Calu3 (cell line): ENCODE measurements at regions not wholly inside any gene's neighbourhood (a gene's known extent, or its start where the extent isn't known, plus 50 kb on each side); places are given as distances from the start of the nearest gene placed in this dataset.
"Not testable (repeated sequence)": the region's sequence is repeated elsewhere in the genome, so short reads cannot be mapped to it uniquely, and the experiment has no call there.

Source experiments
- BruUV-seq: library from RNA; stranded (reverse); fragments of 400-500 nt; replicated peaks from 2 replicates; lab custom pipeline; 2021; lab: Mats Ljungman, UMichigan
- CTCF ChIA-PET: fragments of 300-600 bp; sonication (Branson Sonifier 250); formaldehyde crosslinking; loops from one replicate; lab custom pipeline; 2022; ENCODE audit warnings: antibody characterized with exemption; lab: Charles Lee
- DNase-seq: peaks from one replicate; pipeline ENCODE4 v3.0.0; 2022
- H3K27ac Mint-ChIP-seq: one replicate; pipeline ENCODE4 v1.8.0; 2022; ENCODE audit warnings: mixed read lengths; ENCODE audit not compliant: unreplicated experiment
- H3K27me3 Mint-ChIP-seq: one replicate; pipeline ENCODE4 v1.8.0; 2022; ENCODE audit warnings: mixed read lengths; ENCODE audit not compliant: unreplicated experiment
- H3K36me3 Mint-ChIP-seq: one replicate; pipeline ENCODE4 v1.8.0; 2022; ENCODE audit warnings: mild to moderate bottlenecking, moderate library complexity, mixed read lengths; ENCODE audit not compliant: insufficient read depth, unreplicated experiment
- H3K4me1 Mint-ChIP-seq: one replicate; pipeline ENCODE4 v1.8.0; 2022; ENCODE audit warnings: mild to moderate bottlenecking, low read depth, mixed read lengths; ENCODE audit not compliant: unreplicated experiment
- H3K4me3 Mint-ChIP-seq: one replicate; pipeline ENCODE4 v1.8.0; 2022; ENCODE audit warnings: mild to moderate bottlenecking, low read depth, moderate library complexity, mixed read lengths; ENCODE audit not compliant: unreplicated experiment
- H3K9me3 Mint-ChIP-seq: one replicate; pipeline ENCODE4 v1.8.0; 2022; ENCODE audit warnings: low read depth, mixed read lengths; ENCODE audit not compliant: unreplicated experiment
- CTCF ChIP-seq: fragments of 200-600 bp; IDR thresholded peaks from one replicate; pipeline ENCODE4 v1.8.0; 2022; ENCODE audit warnings: antibody characterized with exemption; ENCODE audit not compliant: unreplicated experiment
- intact Hi-C: fragments of 100-400 bp; cut with micrococcal nuclease; formaldehyde crosslinking; loops from one replicate; pipeline ENCODE4 v1.10.0; 2022; ENCODE audit not compliant: unreplicated experiment

DNA sequence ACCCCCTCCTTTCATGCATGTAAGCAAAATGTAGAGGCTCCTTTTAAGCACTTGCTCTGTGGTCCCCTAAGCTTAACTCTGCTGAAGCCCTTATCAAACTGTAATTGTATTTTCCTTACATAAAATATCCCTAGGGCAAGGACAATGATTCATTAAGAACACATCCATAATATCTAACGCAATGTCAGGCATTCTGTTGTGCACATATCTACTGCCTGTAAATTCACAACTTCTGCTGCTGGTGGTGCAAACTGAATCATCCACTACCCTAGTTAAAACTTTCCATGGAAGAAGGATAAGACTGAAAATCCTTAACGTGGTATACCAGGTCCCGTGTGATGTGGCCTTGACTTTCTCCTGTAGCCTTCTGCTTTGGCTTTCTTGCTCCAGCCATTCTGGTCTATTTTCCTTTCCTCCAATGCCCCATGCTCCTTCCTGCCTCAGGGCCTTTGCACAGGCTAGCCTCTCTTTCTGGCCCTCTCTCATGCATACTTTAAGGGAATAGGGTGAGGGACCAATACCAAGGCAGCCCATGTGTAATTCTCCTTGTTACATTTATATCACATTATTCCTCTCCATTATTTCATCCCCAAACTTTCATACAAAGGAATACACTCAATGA is 113.6 kb upstream of the ZFP64 start:
- TF ChIP-seq CTCF, result no peak
- CTCF ChIA-PET, result interaction anchor here (0.8 kb wide), 1 partner anchor 321 kb away, joined by 6 read pairs; no protein-coding TSS in a partner anchor
- Mint-ChIP-seq H3K27me3 (peaks cover 79% of the 10 kb centered on the region), H3K36me3 (no peaks in the 10 kb centered on the region), H3K4me3 (no peak overlapping the region), H3K4me1 (no peaks in the 10 kb centered on the region), H3K9me3 (no peaks in the 10 kb centered on the region), H3K27ac (no peak overlapping the region)
- DNase-seq, result no peak
- intact Hi-C loops, result no loop called here
- BruUV-seq, result no TSS peak

- TF ChIP-seq CTCF, result no peak
- H3K4me3 Mint-ChIP-seq, result no peak overlapping the region
- CTCF ChIA-PET, result no interaction called here
- peaks cover 63% of the 10 kb centered on the region for H3K27me3 Mint-ChIP-seq
- no peak for DNase-seq
- no TSS peak for BruUV-seq
- H3K27ac Mint-ChIP-seq, result no peak overlapping the region
- no peaks in the 10 kb centered on the region for H3K9me3 Mint-ChIP-seq
- intact Hi-C loops, result no loop called here
- H3K36me3 Mint-ChIP-seq, result no peaks in the 10 kb centered on the region
- H3K4me1 Mint-ChIP-seq, result no peaks in the 10 kb centered on the region
These were observed 111.8 kb upstream of the ZFP64 start for GRCh38 chr20:52303281-52303950.

- Mint-ChIP-seq H3K27me3 (peaks cover 56% of the 10 kb centered on the region), H3K36me3 (no peaks in the 10 kb centered on the region), H3K4me3 (no peak overlapping the region), H3K27ac (no peak overlapping the region), H3K4me1 (no peaks in the 10 kb centered on the region), H3K9me3 (no peaks in the 10 kb centered on the region)
- CTCF ChIA-PET, result no interaction called here
- intact Hi-C loops, result no loop called here
- DNase-seq, result no peak
- BruUV-seq, result no TSS peak
- TF ChIP-seq CTCF, result no peak
These were observed 111.2 kb upstream of the ZFP64 start for GRCh38 chr20:52302736-52303135.

DNA sequence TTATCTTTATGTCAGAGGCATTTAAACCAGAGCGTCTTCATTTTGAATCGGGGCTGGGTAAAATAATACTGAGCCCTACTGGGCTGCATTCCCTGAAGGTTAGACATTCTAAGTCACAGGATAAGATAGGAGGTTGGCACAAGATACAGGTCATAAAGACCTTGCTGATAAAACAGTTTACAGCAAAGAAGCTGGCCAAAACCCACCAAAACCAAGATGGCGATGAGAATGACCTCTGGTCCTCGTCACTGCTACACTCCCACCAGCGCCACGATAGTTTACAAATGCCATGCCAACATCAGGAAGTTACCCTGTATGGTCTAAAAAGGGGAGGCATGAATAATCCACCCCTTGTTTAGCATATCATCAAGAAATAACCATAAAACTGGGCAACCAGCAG is 110.5 kb upstream of the ZFP64 start:
- H3K9me3 Mint-ChIP-seq, CTCF ChIA-PET: not testable (repeated sequence)

GRCh38 chr20:52295556-52295955 is 104.0 kb upstream of the ZFP64 start:
- CTCF ChIA-PET, result no interaction called here
- no peak for TF ChIP-seq CTCF

More for the DNA sequence above, 110.5 kb upstream of the ZFP64 start:
- BruUV-seq, DNase-seq, H3K4me3 Mint-ChIP-seq, intact Hi-C loops, H3K27ac Mint-ChIP-seq, H3K36me3 Mint-ChIP-seq, H3K4me1 Mint-ChIP-seq: not testable (repeated sequence)
- H3K27me3 Mint-ChIP-seq, result peaks cover 50% of the 10 kb centered on the region

More at GRCh38 chr20:52295556-52295955, 104.0 kb upstream of the ZFP64 start:
- Mint-ChIP-seq H3K36me3 (no peaks in the 10 kb centered on the region), H3K4me1 (no peaks in the 10 kb centered on the region), H3K9me3 (peaks cover 3% of the 10 kb centered on the region), H3K27ac (no peak overlapping the region), H3K4me3 (no peak overlapping the region), H3K27me3 (peaks cover 32% of the 10 kb centered on the region)
- no peak for DNase-seq
- intact Hi-C loops, result no loop called here
- no TSS peak for BruUV-seq
